NCI-H82 (cell line): ENCODE measurements at regions not wholly inside any gene's neighbourhood (a gene's known extent, or its start where the extent isn't known, plus 50 kb on each side); places are given as distances from the start of the nearest gene placed in this dataset.

Experiments
- DNase-seq: peaks from one replicate; lab custom pipeline; 2025; lab: John Stamatoyannopoulos, UW

DNA sequence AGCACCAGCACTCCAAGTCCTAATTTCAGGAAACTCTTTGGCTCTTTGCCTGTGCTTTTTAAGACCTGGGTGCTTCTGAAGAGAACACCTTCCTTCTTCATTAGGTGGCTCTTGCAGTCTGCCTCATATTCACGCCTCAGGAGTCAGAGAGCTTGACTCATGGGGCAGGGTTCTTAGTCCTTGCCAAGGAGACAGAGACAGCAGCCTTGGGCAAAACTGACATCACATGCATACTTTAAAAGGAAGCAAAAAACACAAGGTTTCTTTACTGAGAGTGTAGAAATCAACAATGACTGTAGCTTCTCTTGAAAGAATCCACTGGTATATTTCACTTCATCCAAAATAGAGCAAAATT, 780.6 kb downstream of the INHBA start:
- DNase-seq, result no peak

DNA sequence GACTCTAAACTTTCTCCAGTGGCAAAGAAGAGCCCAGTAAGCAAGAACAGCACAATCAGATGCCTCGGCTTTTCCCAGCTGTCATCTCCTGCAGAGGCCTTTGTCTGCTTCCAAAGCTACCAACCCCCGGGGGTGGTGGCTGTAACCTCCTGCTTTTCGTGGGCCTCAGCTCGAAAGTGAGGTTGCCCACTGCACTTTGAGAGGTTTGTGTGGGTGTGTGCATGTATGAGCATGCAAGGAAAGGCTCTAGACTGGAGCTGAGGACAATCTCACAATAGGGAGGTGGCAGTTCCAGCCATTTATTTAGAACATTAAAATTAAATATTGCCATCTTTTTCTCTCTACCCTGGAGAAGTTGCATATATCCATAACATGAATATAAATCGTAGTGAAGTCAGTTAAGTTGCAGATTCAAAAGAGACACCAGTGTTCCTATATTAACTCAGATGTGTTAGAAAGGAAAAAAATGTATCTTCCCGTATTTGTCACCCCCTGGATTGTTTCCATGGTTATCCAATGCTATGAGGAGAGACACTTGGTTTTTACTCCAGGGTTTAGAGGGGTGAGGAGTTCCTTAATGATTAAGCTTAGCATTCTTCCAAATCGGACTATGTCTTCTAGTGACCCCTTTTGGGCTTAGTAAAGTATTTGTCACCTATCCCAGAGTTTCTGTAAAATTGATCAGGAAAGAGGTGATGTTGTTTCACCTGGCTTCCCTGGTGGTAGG, 781.1 kb downstream of the INHBA start:
- DNase-seq, result no peak

- no peak for DNase-seq
Observed at GRCh38 chr7:40918701-40919271, 784.0 kb downstream of the SUGCT start.

DNA sequence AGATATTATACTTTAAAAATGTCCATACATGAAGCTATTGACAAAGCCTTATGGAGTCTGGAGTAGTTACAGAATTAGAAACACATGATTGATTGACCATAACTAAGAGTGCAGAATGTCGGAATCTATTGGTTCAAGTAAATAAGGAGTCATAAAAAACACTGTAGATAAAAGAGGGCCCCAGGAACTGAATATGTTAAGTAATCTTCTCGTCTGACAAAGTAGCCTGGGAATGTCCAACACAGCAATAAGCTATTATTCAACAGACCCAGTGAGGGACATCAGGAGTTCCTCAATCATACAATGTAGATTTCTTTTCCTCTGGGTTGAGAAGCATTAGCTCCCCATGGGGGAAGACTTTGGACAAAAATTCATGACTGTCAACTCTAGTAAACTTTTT, 782.0 kb downstream of the SUGCT start:
- DNase-seq, result no peak

DNA sequence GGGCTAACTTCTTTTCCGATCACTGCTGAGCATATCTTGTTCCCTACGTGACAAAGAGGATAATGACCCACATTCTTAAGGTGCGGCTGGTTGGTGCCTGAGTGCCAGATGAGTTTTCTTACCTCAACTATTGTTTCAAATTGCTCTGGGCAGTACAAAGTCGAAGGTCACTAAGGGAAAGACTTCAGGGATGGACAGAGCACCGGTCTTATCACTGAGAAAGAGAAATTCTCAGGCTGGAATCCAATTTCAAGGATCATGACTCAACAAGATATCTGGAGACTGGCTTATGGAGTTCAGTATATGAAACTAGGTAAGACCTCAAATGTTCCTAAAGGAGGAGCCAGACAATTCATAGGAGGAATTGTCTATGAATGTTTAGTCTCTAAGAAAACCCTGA, 780.3 kb downstream of the SUGCT start:
- DNase-seq, result no peak
